ENCODE measurements at regions not wholly inside any gene's neighbourhood (a gene's known extent, or its start where the extent isn't known, plus 50 kb on each side); places are given as distances from the start of the nearest gene placed in this dataset.
A peak's percentile ranks its signal among the peaks of the same experiment; 100 is the strongest.

- H2BK15ac ChIP-seq (replicated peaks; ENCODE audit: low read depth), result no peak overlapping the region
- H3K4me1 ChIP-seq (ENCODE audit: control insufficient read depth, low read depth, low read length), result no peaks in the 10 kb centered on the region
- H3K9ac ChIP-seq (ENCODE audit: low read length), result no peak overlapping the region
- no peak for DNase-seq
- H3K36me3 ChIP-seq (ENCODE audit: control insufficient read depth, insufficient read depth, low read length), result no peaks in the 10 kb centered on the region
- H3K4me2 ChIP-seq (ENCODE audit: low read length), result no peak overlapping the region
- H3K27me3 ChIP-seq (ENCODE audit: insufficient read depth, low read length, poor library complexity), result no peaks in the 10 kb centered on the region
- no peak overlapping the region for H2AK5ac ChIP-seq (ENCODE audit: low read length)
- H3K4me3 ChIP-seq (ENCODE audit: low read length), result no peak overlapping the region
- no peak overlapping the region for H4K8ac ChIP-seq (ENCODE audit: low read depth, low read length)
- H3K56ac ChIP-seq (ENCODE audit: low read length), result no peak overlapping the region
- H3K23ac ChIP-seq (ENCODE audit: low read length), result no peak overlapping the region
- no peak overlapping the region for H3K18ac ChIP-seq (ENCODE audit: low read length)
- H3K79me1 ChIP-seq (ENCODE audit: low read length), result no peaks in the 10 kb centered on the region
- H2BK120ac ChIP-seq (ENCODE audit: low read depth, low read length), result no peak overlapping the region
- no peak overlapping the region for H3K4ac ChIP-seq (ENCODE audit: low read depth, low read length)
- H3K79me2 ChIP-seq (ENCODE audit: control insufficient read depth, insufficient read depth, low read length), result no peaks in the 10 kb centered on the region
- H4K5ac ChIP-seq (ENCODE audit: low read length), result no peak overlapping the region
- no CpG with 5 or more reads among the region's 4 CpGs for WGBS (ENCODE audit: extremely low coverage, insufficient coverage, low lambda C conversion rate)
- H2BK5ac ChIP-seq (ENCODE audit: low read length), result no peak overlapping the region
- H3K27ac ChIP-seq (ENCODE audit: low read depth, low read length), result no peak overlapping the region
These were observed 151.4 kb upstream of the ITGB1 start for GRCh38 chr10:33109384-33109783.

GRCh38 chr10:33107953-33108352 lies 149.9 kb upstream of the ITGB1 start:
- Histone ChIP-seq H3K56ac (ENCODE audit: low read length) (no peak overlapping the region), H2BK15ac (replicated peaks; ENCODE audit: low read depth) (no peak overlapping the region), H4K8ac (ENCODE audit: low read depth, low read length) (no peak overlapping the region), H2BK5ac (ENCODE audit: low read length) (no peak overlapping the region), H4K5ac (ENCODE audit: low read length) (no peak overlapping the region), H3K4me3 (ENCODE audit: low read length) (no peak overlapping the region), H3K79me1 (ENCODE audit: low read length) (no peaks in the 10 kb centered on the region), H3K9ac (ENCODE audit: low read length) (no peak overlapping the region), H3K18ac (ENCODE audit: low read length) (no peak overlapping the region), H3K4ac (ENCODE audit: low read depth, low read length) (no peak overlapping the region), H3K27ac (ENCODE audit: low read depth, low read length) (no peak overlapping the region), H3K4me2 (ENCODE audit: low read length) (no peak overlapping the region), H3K27me3 (ENCODE audit: insufficient read depth, low read length, poor library complexity) (no peaks in the 10 kb centered on the region), H3K36me3 (ENCODE audit: control insufficient read depth, insufficient read depth, low read length) (no peaks in the 10 kb centered on the region), H2BK120ac (ENCODE audit: low read depth, low read length) (no peak overlapping the region), H3K4me1 (ENCODE audit: control insufficient read depth, low read depth, low read length) (no peaks in the 10 kb centered on the region), H3K23ac (ENCODE audit: low read length) (no peak overlapping the region), H3K79me2 (ENCODE audit: control insufficient read depth, insufficient read depth, low read length) (no peaks in the 10 kb centered on the region), H2AK5ac (ENCODE audit: low read length) (no peak overlapping the region)
- no CpG with 5 or more reads among the region's 4 CpGs for WGBS (ENCODE audit: extremely low coverage, insufficient coverage, low lambda C conversion rate)
- no peak for DNase-seq

- H3K56ac ChIP-seq (ENCODE audit: low read length), result no peak overlapping the region
- H2BK120ac ChIP-seq (ENCODE audit: low read depth, low read length), result no peak overlapping the region
- no peaks in the 10 kb centered on the region for H3K4me1 ChIP-seq (ENCODE audit: control insufficient read depth, low read depth, low read length)
- no peak overlapping the region for H3K4me3 ChIP-seq (ENCODE audit: low read length)
- H3K27ac ChIP-seq (ENCODE audit: low read depth, low read length), result no peak overlapping the region
- WGBS (ENCODE audit: extremely low coverage, insufficient coverage, low lambda C conversion rate), result no CpG with 5 or more reads among the region's 10 CpGs
- no peak overlapping the region for H2BK15ac ChIP-seq (replicated peaks; ENCODE audit: low read depth)
- no peak overlapping the region for H4K5ac ChIP-seq (ENCODE audit: low read length)
- H3K23ac ChIP-seq (ENCODE audit: low read length), result no peak overlapping the region
- no peak overlapping the region for H3K18ac ChIP-seq (ENCODE audit: low read length)
- H2AK5ac ChIP-seq (ENCODE audit: low read length), result no peak overlapping the region
- no peak overlapping the region for H3K9ac ChIP-seq (ENCODE audit: low read length)
- H2BK5ac ChIP-seq (ENCODE audit: low read length), result no peak overlapping the region
- H3K36me3 ChIP-seq (ENCODE audit: control insufficient read depth, insufficient read depth, low read length), result no peaks in the 10 kb centered on the region
- DNase-seq, result peak; percentile 41
- no peak overlapping the region for H3K4ac ChIP-seq (ENCODE audit: low read depth, low read length)
- H3K4me2 ChIP-seq (ENCODE audit: low read length), result no peak overlapping the region
- no peak overlapping the region for H4K8ac ChIP-seq (ENCODE audit: low read depth, low read length)
- no peaks in the 10 kb centered on the region for H3K79me1 ChIP-seq (ENCODE audit: low read length)
- no peaks in the 10 kb centered on the region for H3K27me3 ChIP-seq (ENCODE audit: insufficient read depth, low read length, poor library complexity)
- H3K79me2 ChIP-seq (ENCODE audit: control insufficient read depth, insufficient read depth, low read length), result no peaks in the 10 kb centered on the region
These were observed 148.7 kb upstream of the ITGB1 start for GRCh38 chr10:33106767-33107166.

GRCh38 chr10:33103863-33104379 lies 145.9 kb upstream of the ITGB1 start:
- Histone ChIP-seq H3K79me1 (ENCODE audit: low read length) (no peaks in the 10 kb centered on the region), H3K4me1 (ENCODE audit: control insufficient read depth, low read depth, low read length) (no peaks in the 10 kb centered on the region), H2BK5ac (ENCODE audit: low read length) (no peak overlapping the region), H4K5ac (ENCODE audit: low read length) (no peak overlapping the region), H2AK5ac (ENCODE audit: low read length) (no peak overlapping the region), H3K4me2 (ENCODE audit: low read length) (no peak overlapping the region), H3K18ac (ENCODE audit: low read length) (no peak overlapping the region), H2BK15ac (replicated peaks; ENCODE audit: low read depth) (no peak overlapping the region), H3K23ac (ENCODE audit: low read length) (no peak overlapping the region), H3K36me3 (ENCODE audit: control insufficient read depth, insufficient read depth, low read length) (no peaks in the 10 kb centered on the region), H3K4me3 (ENCODE audit: low read length) (no peak overlapping the region), H2BK120ac (ENCODE audit: low read depth, low read length) (no peak overlapping the region), H3K27ac (ENCODE audit: low read depth, low read length) (no peak overlapping the region), H4K8ac (ENCODE audit: low read depth, low read length) (no peak overlapping the region), H3K79me2 (ENCODE audit: control insufficient read depth, insufficient read depth, low read length) (no peaks in the 10 kb centered on the region), H3K9ac (ENCODE audit: low read length) (no peak overlapping the region), H3K56ac (ENCODE audit: low read length) (no peak overlapping the region), H3K4ac (ENCODE audit: low read depth, low read length) (no peak overlapping the region), H3K27me3 (ENCODE audit: insufficient read depth, low read length, poor library complexity) (no peaks in the 10 kb centered on the region)
- no peak for DNase-seq
- WGBS (ENCODE audit: extremely low coverage, insufficient coverage, low lambda C conversion rate), result no CpG with 5 or more reads among the region's 5 CpGs

GRCh38 chr10:33102071-33102470 lies 144.0 kb upstream of the ITGB1 start:
- Histone ChIP-seq H3K27me3 (ENCODE audit: insufficient read depth, low read length, poor library complexity) (no peaks in the 10 kb centered on the region), H3K4me1 (ENCODE audit: control insufficient read depth, low read depth, low read length) (no peaks in the 10 kb centered on the region), H3K23ac (ENCODE audit: low read length) (no peak overlapping the region), H2BK15ac (replicated peaks; ENCODE audit: low read depth) (no peak overlapping the region), H2BK5ac (ENCODE audit: low read length) (no peak overlapping the region), H2AK5ac (ENCODE audit: low read length) (no peak overlapping the region), H4K5ac (ENCODE audit: low read length) (no peak overlapping the region), H3K4me2 (ENCODE audit: low read length) (no peak overlapping the region), H2BK120ac (ENCODE audit: low read depth, low read length) (no peak overlapping the region), H3K79me2 (ENCODE audit: control insufficient read depth, insufficient read depth, low read length) (no peaks in the 10 kb centered on the region), H3K9ac (ENCODE audit: low read length) (no peak overlapping the region), H3K56ac (ENCODE audit: low read length) (no peak overlapping the region), H3K18ac (ENCODE audit: low read length) (no peak overlapping the region), H3K4ac (ENCODE audit: low read depth, low read length) (no peak overlapping the region), H3K4me3 (ENCODE audit: low read length) (no peak overlapping the region), H3K36me3 (ENCODE audit: control insufficient read depth, insufficient read depth, low read length) (no peaks in the 10 kb centered on the region), H3K27ac (ENCODE audit: low read depth, low read length) (no peak overlapping the region), H4K8ac (ENCODE audit: low read depth, low read length) (no peak overlapping the region), H3K79me1 (ENCODE audit: low read length) (no peaks in the 10 kb centered on the region)
- no CpG with 5 or more reads among the region's 5 CpGs for WGBS (ENCODE audit: extremely low coverage, insufficient coverage, low lambda C conversion rate)
- no peak for DNase-seq

GRCh38 chr10:33101392-33101787 lies 143.4 kb upstream of the ITGB1 start:
- H2BK5ac ChIP-seq (ENCODE audit: low read length), result no peak overlapping the region
- no peak overlapping the region for H2BK120ac ChIP-seq (ENCODE audit: low read depth, low read length)
- H2AK5ac ChIP-seq (ENCODE audit: low read length), result no peak overlapping the region
- WGBS (ENCODE audit: extremely low coverage, insufficient coverage, low lambda C conversion rate), result no CpG with 5 or more reads among the region's 3 CpGs
- H4K5ac ChIP-seq (ENCODE audit: low read length), result no peak overlapping the region
- H4K8ac ChIP-seq (ENCODE audit: low read depth, low read length), result no peak overlapping the region
- H3K27ac ChIP-seq (ENCODE audit: low read depth, low read length), result no peak overlapping the region
- no peaks in the 10 kb centered on the region for H3K36me3 ChIP-seq (ENCODE audit: control insufficient read depth, insufficient read depth, low read length)
- H3K9ac ChIP-seq (ENCODE audit: low read length), result no peak overlapping the region
- no peak overlapping the region for H3K4ac ChIP-seq (ENCODE audit: low read depth, low read length)
- H3K18ac ChIP-seq (ENCODE audit: low read length), result no peak overlapping the region
- H3K56ac ChIP-seq (ENCODE audit: low read length), result no peak overlapping the region
- no peaks in the 10 kb centered on the region for H3K79me1 ChIP-seq (ENCODE audit: low read length)
- no peaks in the 10 kb centered on the region for H3K27me3 ChIP-seq (ENCODE audit: insufficient read depth, low read length, poor library complexity)
- H3K4me1 ChIP-seq (ENCODE audit: control insufficient read depth, low read depth, low read length), result no peaks in the 10 kb centered on the region
- no peak overlapping the region for H2BK15ac ChIP-seq (replicated peaks; ENCODE audit: low read depth)
- no peaks in the 10 kb centered on the region for H3K79me2 ChIP-seq (ENCODE audit: control insufficient read depth, insufficient read depth, low read length)
- no peak for DNase-seq
- H3K4me3 ChIP-seq (ENCODE audit: low read length), result no peak overlapping the region
- H3K4me2 ChIP-seq (ENCODE audit: low read length), result no peak overlapping the region
- H3K23ac ChIP-seq (ENCODE audit: low read length), result no peak overlapping the region
